LNCaP clone FGC (cell line): ENCODE measurements at regions not wholly inside any gene's neighbourhood (a gene's known extent, or its start where the extent isn't known, plus 50 kb on each side); places are given as distances from the start of the nearest gene placed in this dataset.

Experiments used
- DNase-seq: peaks from one replicate; pipeline ENCODE4 v3.0.0-alpha.2; 2011; ENCODE audit warnings: low read depth
- H3K4me3 ChIP-seq: 2 replicates; pipeline ENCODE4 v1.5.1; 2011; ENCODE audit warnings: mild to moderate bottlenecking, low read depth, low read length, control low read depth
- CTCF ChIP-seq: IDR thresholded peaks from 2 replicates; pipeline ENCODE4 v1.5.1; 2012; ENCODE audit warnings: mild to moderate bottlenecking; ENCODE audit not compliant: control insufficient read depth, insufficient read depth; ENCODE audit errors: extremely low read depth

GRCh38 chr2:74740741-74741431, 86.8 kb downstream of the SEMA4F start:
- no peak for DNase-seq
- TF ChIP-seq CTCF, result no peak
- H3K4me3 ChIP-seq, result no peak overlapping the region

DNA sequence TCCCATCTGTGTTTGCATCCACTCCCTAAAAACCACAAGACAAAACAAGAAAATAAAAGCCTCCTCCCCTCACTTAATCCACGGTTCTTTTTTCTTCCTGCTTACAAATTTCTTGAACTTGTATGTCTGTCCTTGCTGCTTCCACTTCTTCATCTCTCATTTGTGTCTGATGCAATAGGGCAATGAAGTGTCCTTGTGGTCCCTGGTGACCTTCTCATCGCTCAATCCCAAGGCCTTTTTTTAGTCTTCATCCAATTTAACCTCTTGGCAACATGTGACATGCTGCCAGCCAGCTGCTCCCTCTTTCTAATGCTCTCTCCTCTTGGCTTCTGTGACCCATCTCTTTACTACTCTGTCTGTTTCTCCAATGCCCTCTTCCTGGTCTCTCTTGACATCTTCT, 87.6 kb downstream of the SEMA4F start:
- no peak for DNase-seq
- no peak for TF ChIP-seq CTCF
- H3K4me3 ChIP-seq, result no peak overlapping the region

DNA sequence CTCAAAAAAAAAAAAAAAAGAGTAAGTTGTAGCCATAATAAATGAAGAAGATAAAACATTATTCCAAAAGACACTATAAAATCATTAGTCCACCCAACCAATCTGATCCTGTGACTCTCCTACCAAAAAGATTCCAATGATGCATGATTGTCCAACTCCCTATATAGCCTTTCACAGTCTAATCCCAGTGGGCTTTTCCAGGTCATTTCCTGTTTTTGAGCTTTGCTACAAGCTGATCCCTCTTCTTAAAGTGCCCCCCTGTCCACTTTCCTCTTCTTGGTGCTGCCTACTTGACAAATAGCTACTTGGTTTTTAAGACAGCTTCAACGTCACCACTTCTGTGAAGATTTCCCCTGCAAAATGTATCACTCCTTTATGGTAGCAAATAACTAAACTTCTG, 88.4 kb downstream of the SEMA4F start:
- no peak overlapping the region for H3K4me3 ChIP-seq
- TF ChIP-seq CTCF, result no peak
- no peak for DNase-seq

- no peak overlapping the region for H3K4me3 ChIP-seq
- DNase-seq, result no peak
- TF ChIP-seq CTCF, result no peak
Measured at GRCh38 chr2:74743039-74743438, 89.0 kb downstream of the SEMA4F start.

- no peak overlapping the region for H3K4me3 ChIP-seq
- DNase-seq, result no peak
- TF ChIP-seq CTCF, result no peak
Measured at GRCh38 chr2:74743778-74744177, 89.7 kb downstream of the SEMA4F start.

DNA sequence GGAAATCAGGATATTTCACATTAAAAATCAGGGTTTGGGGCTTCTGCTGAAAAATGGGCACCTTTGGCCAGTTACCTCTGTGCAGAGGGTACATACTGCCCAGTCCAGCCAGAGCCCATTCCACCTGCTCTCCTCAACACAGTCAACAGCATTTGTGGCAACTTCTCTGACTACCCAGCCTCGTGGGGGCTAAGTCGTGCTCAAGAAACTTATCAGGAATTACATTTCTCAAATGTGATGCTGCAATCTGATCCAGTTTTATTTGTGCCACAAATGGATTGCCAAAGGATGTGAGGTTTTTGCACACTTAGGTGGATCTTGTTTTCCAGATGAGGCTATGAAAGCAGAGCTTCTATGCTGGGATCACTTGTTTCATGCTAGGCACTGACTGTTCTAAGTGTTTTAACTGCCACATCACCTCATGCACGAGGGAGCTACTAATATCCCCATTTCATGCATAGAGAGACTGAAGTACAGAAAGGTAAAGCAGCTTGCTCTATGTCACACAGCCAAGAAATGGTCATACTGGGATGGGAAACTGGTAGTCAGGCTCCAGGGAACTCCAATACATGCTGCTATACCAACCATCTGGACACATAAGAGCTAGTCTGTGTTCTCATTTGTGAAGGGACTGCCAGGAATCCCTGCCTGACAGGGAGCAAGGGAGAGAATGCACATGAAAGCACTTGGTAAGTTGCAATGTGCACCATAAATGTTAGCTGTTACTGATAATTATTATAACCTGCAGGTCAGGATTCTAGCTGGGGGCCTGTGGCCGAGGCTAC, 89.0 kb upstream of the HK2 start:
- DNase-seq, result no peak
- no peak for TF ChIP-seq CTCF
- H3K4me3 ChIP-seq, result no peak overlapping the region
